Progenitor cell of endocrine pancreas (in vitro differentiated cells): ENCODE measurements at regions not wholly inside any gene's neighbourhood (a gene's known extent, or its start where the extent isn't known, plus 50 kb on each side); places are given as distances from the start of the nearest gene placed in this dataset.

Source experiments
- DNase-seq: peaks from one replicate; pipeline ENCODE4 v3.0.0; 2021; ENCODE audit warnings: low spot score; ENCODE audit not compliant: unreplicated experiment
- H3K27ac Mint-ChIP-seq: 2 replicates; pipeline ENCODE4 v1.8.0; 2021; ENCODE audit warnings: mild to moderate bottlenecking, moderate library complexity, mixed read lengths
- H3K27me3 Mint-ChIP-seq: 2 replicates; pipeline ENCODE4 v1.8.0; 2021; ENCODE audit warnings: mixed read lengths
- H3K36me3 Mint-ChIP-seq: 2 replicates; pipeline ENCODE4 v1.8.0; 2022; ENCODE audit warnings: mixed read lengths; ENCODE audit not compliant: insufficient read depth
- H3K4me1 Mint-ChIP-seq: 2 replicates; pipeline ENCODE4 v1.8.0; 2021; ENCODE audit warnings: low read depth, mixed read lengths
- H3K4me3 Mint-ChIP-seq: 2 replicates; pipeline ENCODE4 v1.8.0; 2021; ENCODE audit warnings: low read depth, mild to moderate bottlenecking, moderate library complexity, mixed read lengths
- H3K9me3 Mint-ChIP-seq: 2 replicates; pipeline ENCODE4 v1.8.0; 2021; ENCODE audit warnings: low read depth, mixed read lengths
- TF ChIP-seq, protein P1 (sequence below): fragments of 200-600 bp; sonication (generic); IDR thresholded peaks from one replicate; pipeline ENCODE4 v1.5.0; 2021; ENCODE audit warnings: antibody characterized with exemption, mild to moderate bottlenecking; ENCODE audit not compliant: unreplicated experiment

DNA sequence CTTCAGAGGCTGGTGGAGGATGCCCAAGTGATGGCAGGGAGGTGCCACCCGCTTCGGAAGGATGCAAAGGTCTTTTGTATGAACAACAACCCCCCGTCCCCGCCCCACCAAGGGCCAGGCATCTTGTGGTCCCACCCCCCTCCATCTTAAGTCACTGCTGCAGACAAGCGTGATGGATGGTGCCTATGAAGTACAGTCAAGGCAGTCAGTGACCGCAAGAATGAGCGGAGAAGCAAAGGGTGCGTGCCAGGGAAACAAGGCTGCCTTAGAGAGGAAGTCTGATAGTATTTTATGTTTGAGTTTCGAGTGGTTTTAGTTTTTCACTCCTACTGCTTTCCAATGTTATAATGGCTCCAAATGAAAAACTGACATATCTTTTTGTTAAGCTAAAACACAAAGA is 68.7 kb upstream of the GPM6B start:
- TF ChIP-seq, protein P1, sequence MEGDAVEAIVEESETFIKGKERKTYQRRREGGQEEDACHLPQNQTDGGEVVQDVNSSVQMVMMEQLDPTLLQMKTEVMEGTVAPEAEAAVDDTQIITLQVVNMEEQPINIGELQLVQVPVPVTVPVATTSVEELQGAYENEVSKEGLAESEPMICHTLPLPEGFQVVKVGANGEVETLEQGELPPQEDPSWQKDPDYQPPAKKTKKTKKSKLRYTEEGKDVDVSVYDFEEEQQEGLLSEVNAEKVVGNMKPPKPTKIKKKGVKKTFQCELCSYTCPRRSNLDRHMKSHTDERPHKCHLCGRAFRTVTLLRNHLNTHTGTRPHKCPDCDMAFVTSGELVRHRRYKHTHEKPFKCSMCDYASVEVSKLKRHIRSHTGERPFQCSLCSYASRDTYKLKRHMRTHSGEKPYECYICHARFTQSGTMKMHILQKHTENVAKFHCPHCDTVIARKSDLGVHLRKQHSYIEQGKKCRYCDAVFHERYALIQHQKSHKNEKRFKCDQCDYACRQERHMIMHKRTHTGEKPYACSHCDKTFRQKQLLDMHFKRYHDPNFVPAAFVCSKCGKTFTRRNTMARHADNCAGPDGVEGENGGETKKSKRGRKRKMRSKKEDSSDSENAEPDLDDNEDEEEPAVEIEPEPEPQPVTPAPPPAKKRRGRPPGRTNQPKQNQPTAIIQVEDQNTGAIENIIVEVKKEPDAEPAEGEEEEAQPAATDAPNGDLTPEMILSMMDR, result no peak
- Mint-ChIP-seq H3K27me3 (no peaks in the 10 kb centered on the region), H3K4me3 (no peak overlapping the region), H3K36me3 (no peaks in the 10 kb centered on the region), H3K9me3 (peaks cover 9% of the 10 kb centered on the region), H3K27ac (no peak overlapping the region), H3K4me1 (no peaks in the 10 kb centered on the region)
- DNase-seq, result no peak

DNA sequence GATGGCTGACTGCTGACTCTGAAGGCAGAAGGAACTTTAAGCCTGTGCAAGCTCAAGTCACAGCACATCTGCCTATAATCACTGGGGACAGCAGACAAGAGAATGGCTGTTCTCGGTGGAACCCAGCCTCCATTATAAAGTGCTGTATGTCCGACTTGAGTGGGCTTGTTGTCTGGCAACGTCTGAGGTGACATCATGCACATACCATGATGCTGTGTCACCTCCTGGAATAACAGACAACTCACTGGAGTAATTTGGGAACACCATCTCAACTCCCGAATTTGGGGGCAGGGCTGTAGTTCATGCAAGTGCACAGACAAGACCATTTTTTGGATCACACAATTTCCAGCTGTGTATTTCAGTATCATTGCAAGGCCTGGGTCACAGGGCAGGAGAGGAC is 59.8 kb upstream of the GPM6B start:
- Mint-ChIP-seq H3K27me3 (no peaks in the 10 kb centered on the region), H3K27ac (no peak overlapping the region), H3K4me1 (no peaks in the 10 kb centered on the region), H3K36me3 (peaks cover 2% of the 10 kb centered on the region), H3K4me3 (no peak overlapping the region), H3K9me3 (peaks cover 24% of the 10 kb centered on the region)
- DNase-seq, result no peak
- TF ChIP-seq, protein P1, result no peak

DNA sequence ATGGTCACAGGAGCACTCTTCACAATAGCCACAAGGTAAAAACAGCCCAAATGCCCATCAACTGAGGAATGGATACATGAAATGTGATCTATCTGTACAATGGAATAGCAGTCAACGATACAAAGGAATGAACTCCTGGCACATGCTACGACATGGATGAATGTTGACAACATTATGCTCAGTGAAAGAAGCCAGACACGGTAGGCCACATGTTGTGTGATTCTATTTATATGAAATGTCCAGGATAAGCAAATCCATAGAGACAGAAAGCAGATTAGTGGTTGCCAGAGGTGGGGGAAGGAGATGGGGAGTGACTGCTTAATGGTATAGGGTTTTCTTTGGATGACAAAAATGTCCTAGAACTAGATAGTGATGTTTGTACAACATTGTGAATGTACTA is 58.7 kb upstream of the GPM6B start:
- TF ChIP-seq, protein P1, result no peak
- Mint-ChIP-seq H3K4me3 (no peak overlapping the region), H3K27me3 (no peaks in the 10 kb centered on the region), H3K27ac (no peak overlapping the region), H3K36me3 (peaks cover 2% of the 10 kb centered on the region), H3K4me1 (no peaks in the 10 kb centered on the region), H3K9me3 (peaks cover 24% of the 10 kb centered on the region)
- DNase-seq, result no peak

DNA sequence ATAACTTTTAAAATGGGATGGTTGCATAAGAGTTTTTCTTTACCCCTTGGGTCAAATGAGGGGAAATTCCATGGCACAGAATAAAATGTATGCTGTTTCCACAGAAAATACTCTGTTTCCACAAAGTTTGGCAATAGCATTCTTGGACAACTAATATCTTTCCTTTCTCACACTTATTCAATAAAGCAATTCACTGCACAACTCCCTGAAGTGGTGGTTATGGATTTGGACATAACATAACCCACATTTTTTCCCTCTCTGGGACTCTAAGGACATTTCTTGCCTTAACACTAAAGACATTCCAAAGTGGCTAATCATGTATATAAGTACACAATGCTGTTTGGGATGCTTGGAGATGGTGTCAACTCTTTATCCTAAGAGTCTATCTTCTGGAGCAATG is 51.7 kb upstream of the GPM6B start:
- Mint-ChIP-seq H3K4me1 (no peaks in the 10 kb centered on the region), H3K36me3 (peaks cover 2% of the 10 kb centered on the region), H3K9me3 (peaks cover 22% of the 10 kb centered on the region), H3K4me3 (no peak overlapping the region), H3K27ac (no peak overlapping the region), H3K27me3 (no peaks in the 10 kb centered on the region)
- TF ChIP-seq, protein P1, result no peak
- DNase-seq, result no peak
